Mesendoderm (in vitro differentiated cells): ENCODE measurements at regions not wholly inside any gene's neighbourhood (a gene's known extent, or its start where the extent isn't known, plus 50 kb on each side); places are given as distances from the start of the nearest gene placed in this dataset.

ENCODE experiments used
- DNase-seq: peaks from one replicate; pipeline ENCODE4 v3.0.0; 2013
- H2AK5ac ChIP-seq: 2 replicates; pipeline ENCODE4 v1.6.1; 2013; ENCODE audit warnings: low read length, inconsistent platforms
- H2BK120ac ChIP-seq: 2 replicates; pipeline ENCODE4 v1.6.1; 2013; ENCODE audit warnings: low read depth, mild to moderate bottlenecking, low read length, moderate library complexity, mixed read lengths
- H2BK15ac ChIP-seq: replicated peaks from 2 replicates; pipeline ENCODE4 v1.6.1; 2013; ENCODE audit warnings: low read depth, mild to moderate bottlenecking, moderate library complexity
- H2BK5ac ChIP-seq: 2 replicates; pipeline ENCODE4 v1.6.1; 2013; ENCODE audit warnings: low read length, inconsistent platforms
- H3K18ac ChIP-seq: 2 replicates; pipeline ENCODE4 v1.6.1; 2013; ENCODE audit warnings: mild to moderate bottlenecking, low read length, mixed read lengths
- H3K23ac ChIP-seq: one replicate; pipeline ENCODE4 v1.6.1; 2013; ENCODE audit warnings: low read length
- H3K27ac ChIP-seq: 2 replicates; pipeline ENCODE4 v1.5.1; 2013; ENCODE audit warnings: low read depth, mild to moderate bottlenecking, inconsistent platforms, low read length, moderate library complexity
- H3K27me3 ChIP-seq: 2 replicates; pipeline ENCODE4 v1.6.1; 2013; ENCODE audit warnings: low read length, control low read depth, mild to moderate bottlenecking, inconsistent platforms; ENCODE audit not compliant: insufficient read depth, poor library complexity
- H3K36me3 ChIP-seq: 2 replicates; pipeline ENCODE4 v1.6.1; 2013; ENCODE audit warnings: low read length, inconsistent platforms; ENCODE audit not compliant: control insufficient read depth, insufficient read depth
- H3K4ac ChIP-seq: one replicate; pipeline ENCODE4 v1.6.1; 2013; ENCODE audit warnings: low read depth, mild to moderate bottlenecking, low read length, moderate library complexity
- H3K4me1 ChIP-seq: 2 replicates; pipeline ENCODE4 v1.6.1; 2013; ENCODE audit warnings: low read depth, low read length, inconsistent platforms; ENCODE audit not compliant: control insufficient read depth
- H3K4me2 ChIP-seq: 2 replicates; pipeline ENCODE4 v1.6.1; 2013; ENCODE audit warnings: low read length
- H3K4me3 ChIP-seq: 2 replicates; pipeline ENCODE4 v1.5.1; 2013; ENCODE audit warnings: mild to moderate bottlenecking, low read length
- H3K56ac ChIP-seq: one replicate; pipeline ENCODE4 v1.6.1; 2013; ENCODE audit warnings: low read length
- H3K79me1 ChIP-seq: 2 replicates; pipeline ENCODE4 v1.6.1; 2013; ENCODE audit warnings: low read length, inconsistent platforms
- H3K79me2 ChIP-seq: 2 replicates; pipeline ENCODE4 v1.6.1; 2013; ENCODE audit warnings: mild to moderate bottlenecking, low read length; ENCODE audit not compliant: control insufficient read depth, insufficient read depth
- H3K9ac ChIP-seq: 2 replicates; pipeline ENCODE4 v1.6.1; 2013; ENCODE audit warnings: low read length, inconsistent platforms
- H4K5ac ChIP-seq: one replicate; pipeline ENCODE4 v1.6.1; 2013; ENCODE audit warnings: low read length
- H4K8ac ChIP-seq: one replicate; pipeline ENCODE4 v1.6.1; 2013; ENCODE audit warnings: low read depth, mild to moderate bottlenecking, control low read depth, low read length, moderate library complexity
- WGBS: extraction: QIAGEN DNeasy Blood & Tissue Kit; methylation state at CpG from one replicate; pipeline ENCODE4 v1.1.7; 2013; ENCODE audit warnings: low lambda C conversion rate, missing lambda C conversion rate; ENCODE audit not compliant: insufficient coverage; ENCODE audit errors: extremely low coverage; 5-methylcytosine and 5-hydroxymethylcytosine counted together

DNA sequence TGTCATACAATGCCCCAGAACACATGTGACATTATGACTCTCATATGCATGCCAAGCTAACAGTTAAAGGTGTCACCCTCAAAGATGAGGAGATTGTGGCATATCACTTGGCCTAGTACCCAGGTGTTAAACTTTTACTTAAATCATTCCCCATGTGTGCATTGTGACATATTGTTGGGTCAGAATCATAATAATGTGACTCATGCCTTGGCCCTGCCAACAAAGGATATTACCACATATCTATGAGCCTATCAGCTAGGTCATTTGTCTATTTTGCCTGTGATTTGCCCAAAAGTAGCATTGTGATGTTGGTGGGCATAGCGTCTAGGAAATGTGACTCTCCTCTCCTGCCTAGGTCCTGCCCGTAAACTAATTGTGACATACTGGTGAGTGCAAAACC is 1147.1 kb upstream of the AMELY start:
- no peak overlapping the region for H3K18ac ChIP-seq
- H2BK5ac ChIP-seq = no peak overlapping the region
- no peak overlapping the region for H4K8ac ChIP-seq
- no peak overlapping the region for H3K4me3 ChIP-seq
- H3K27ac ChIP-seq = no peak overlapping the region
- H2BK15ac ChIP-seq = no peak overlapping the region
- H2AK5ac ChIP-seq = no peak overlapping the region
- no peak overlapping the region for H2BK120ac ChIP-seq
- no peaks in the 10 kb centered on the region for H3K36me3 ChIP-seq
- WGBS = no CpG with 5 or more reads among the region's 2 CpGs
- no peak for DNase-seq
- no peak overlapping the region for H3K4ac ChIP-seq
- no peak overlapping the region for H3K9ac ChIP-seq
- H3K27me3 ChIP-seq = no peaks in the 10 kb centered on the region
- H3K79me2 ChIP-seq = no peaks in the 10 kb centered on the region
- H3K4me1 ChIP-seq = no peaks in the 10 kb centered on the region
- H3K79me1 ChIP-seq = no peaks in the 10 kb centered on the region
- no peak overlapping the region for H3K4me2 ChIP-seq
- no peak overlapping the region for H4K5ac ChIP-seq
- no peak overlapping the region for H3K23ac ChIP-seq
- H3K56ac ChIP-seq = no peak overlapping the region

DNA sequence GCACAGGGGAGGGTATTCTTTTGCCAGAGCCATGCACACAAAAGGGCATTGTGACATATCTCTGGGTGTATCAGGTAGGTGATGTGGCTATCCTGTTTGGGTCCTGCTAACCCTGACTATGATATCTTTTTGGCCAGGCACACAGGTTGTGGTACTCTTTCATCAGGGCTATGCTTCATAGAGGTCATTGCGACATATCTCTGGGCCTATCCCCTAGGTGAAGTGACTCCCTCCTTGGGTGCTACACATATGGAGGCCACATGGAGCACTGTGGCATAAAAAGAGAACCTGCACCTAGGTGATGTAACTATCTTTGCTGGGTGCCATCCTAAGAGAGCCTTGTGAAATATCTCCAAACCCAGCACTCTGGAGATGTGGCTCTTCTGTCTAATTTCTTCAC is 1139.8 kb upstream of the AMELY start:
- WGBS = no CpG with 5 or more reads among the region's 1 CpG
- H3K79me1 ChIP-seq = no peaks in the 10 kb centered on the region

DNA sequence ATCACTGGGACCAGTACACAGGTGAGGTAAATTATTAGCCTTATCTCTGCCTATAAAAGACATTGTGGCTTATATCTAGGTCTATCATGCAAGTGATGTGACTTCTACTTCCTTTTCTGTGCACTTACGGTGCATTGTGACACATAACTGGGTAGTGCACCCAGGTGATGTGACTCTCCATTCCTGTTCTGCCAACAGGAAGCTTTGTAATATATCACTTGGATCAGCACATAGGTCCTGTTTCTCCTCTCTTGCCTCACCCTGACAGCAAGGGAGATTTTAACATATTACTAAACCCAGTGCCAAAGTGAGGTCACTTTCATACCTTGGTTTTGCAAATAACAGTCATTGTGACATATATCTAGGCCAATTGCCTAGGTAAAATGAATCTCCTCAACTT is 1129.7 kb upstream of the AMELY start:
- no peaks in the 10 kb centered on the region for H3K27me3 ChIP-seq

More for the DNA sequence above, 1139.8 kb upstream of the AMELY start:
- Histone ChIP-seq H2BK15ac (no peak overlapping the region), H3K4me1 (no peaks in the 10 kb centered on the region), H3K4ac (no peak overlapping the region), H2BK5ac (no peak overlapping the region), H3K9ac (no peak overlapping the region), H3K36me3 (no peaks in the 10 kb centered on the region), H3K4me2 (no peak overlapping the region), H3K79me2 (no peaks in the 10 kb centered on the region), H3K23ac (no peak overlapping the region), H2BK120ac (no peak overlapping the region), H4K5ac (no peak overlapping the region), H3K27ac (no peak overlapping the region), H3K18ac (no peak overlapping the region), H3K4me3 (no peak overlapping the region), H3K56ac (no peak overlapping the region), H3K27me3 (no peaks in the 10 kb centered on the region), H2AK5ac (no peak overlapping the region), H4K8ac (no peak overlapping the region)
- no peak for DNase-seq

DNA sequence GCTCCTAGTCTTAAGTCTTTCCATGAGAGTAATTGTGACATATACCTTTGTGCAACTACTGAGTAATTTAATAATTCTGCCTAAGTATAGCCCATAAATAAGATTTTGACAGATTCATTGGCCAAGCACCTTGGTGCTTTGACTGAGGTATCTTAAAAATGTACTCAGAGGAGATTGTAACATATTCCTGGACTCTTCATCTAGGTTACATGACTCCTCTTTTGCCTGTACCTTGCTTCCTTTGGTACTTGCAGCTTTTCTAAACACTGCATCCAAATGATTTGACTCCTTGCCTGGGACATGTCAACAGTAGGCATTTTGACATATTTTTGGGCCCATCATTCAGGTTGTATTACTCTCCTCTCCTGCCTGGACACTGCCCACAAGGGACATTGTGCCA is 1125.0 kb upstream of the AMELY start:
- no peaks in the 10 kb centered on the region for H3K79me2 ChIP-seq
- H3K9ac ChIP-seq = no peak overlapping the region
- H4K5ac ChIP-seq = no peak overlapping the region
- H3K79me1 ChIP-seq = no peaks in the 10 kb centered on the region
- no peak overlapping the region for H3K27ac ChIP-seq
- H3K4me1 ChIP-seq = no peaks in the 10 kb centered on the region
- H2BK15ac ChIP-seq = no peak overlapping the region
- no peak overlapping the region for H3K4ac ChIP-seq
- no peak overlapping the region for H2BK5ac ChIP-seq
- H3K56ac ChIP-seq = no peak overlapping the region
- no peak overlapping the region for H3K4me3 ChIP-seq
- no peak overlapping the region for H3K4me2 ChIP-seq
- no peak overlapping the region for H2AK5ac ChIP-seq
- no peak overlapping the region for H3K23ac ChIP-seq
- DNase-seq = no peak
- no peak overlapping the region for H2BK120ac ChIP-seq
- no peak overlapping the region for H4K8ac ChIP-seq
- H3K27me3 ChIP-seq = no peaks in the 10 kb centered on the region
- H3K18ac ChIP-seq = no peak overlapping the region
- H3K36me3 ChIP-seq = no peaks in the 10 kb centered on the region

More for the DNA sequence above, 1129.7 kb upstream of the AMELY start:
- no peaks in the 10 kb centered on the region for H3K36me3 ChIP-seq
- H3K4me3 ChIP-seq = no peak overlapping the region
- H3K79me1 ChIP-seq = no peaks in the 10 kb centered on the region
- H2BK15ac ChIP-seq = no peak overlapping the region
- H4K8ac ChIP-seq = no peak overlapping the region
- no peak for DNase-seq
- H3K4me1 ChIP-seq = no peaks in the 10 kb centered on the region
- no peak overlapping the region for H3K56ac ChIP-seq
- no peak overlapping the region for H2BK5ac ChIP-seq
- H3K9ac ChIP-seq = no peak overlapping the region
- H3K23ac ChIP-seq = no peak overlapping the region
- H3K79me2 ChIP-seq = no peaks in the 10 kb centered on the region
- no peak overlapping the region for H3K27ac ChIP-seq
- WGBS = no CpG with 5 or more reads among the region's 1 CpG
- no peak overlapping the region for H2AK5ac ChIP-seq
- no peak overlapping the region for H2BK120ac ChIP-seq
- H3K18ac ChIP-seq = no peak overlapping the region
- H4K5ac ChIP-seq = no peak overlapping the region
- H3K4me2 ChIP-seq = no peak overlapping the region
- no peak overlapping the region for H3K4ac ChIP-seq

DNA sequence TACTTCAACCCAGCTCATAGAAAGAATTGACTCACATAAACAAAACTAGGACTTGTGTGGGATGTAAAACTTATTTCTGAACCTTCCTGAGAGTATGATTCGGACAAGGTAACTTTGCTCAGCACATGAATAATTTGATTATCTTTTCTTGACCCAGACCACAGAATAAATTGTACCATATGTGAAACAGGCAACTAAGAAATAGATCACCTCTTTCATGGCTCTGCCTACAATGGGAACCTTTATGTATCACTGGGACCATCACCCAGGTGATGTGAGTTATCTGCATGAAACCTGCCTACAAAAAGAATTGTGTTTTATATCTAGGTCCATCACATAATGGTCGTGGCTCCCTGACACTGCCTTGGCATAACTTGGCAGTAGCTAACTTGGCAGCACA is 1124.1 kb upstream of the AMELY start:
- no peak overlapping the region for H2BK5ac ChIP-seq
- no peaks in the 10 kb centered on the region for H3K79me1 ChIP-seq
- no peak overlapping the region for H2AK5ac ChIP-seq
- no peaks in the 10 kb centered on the region for H3K4me1 ChIP-seq
- no peak overlapping the region for H3K4me2 ChIP-seq
- H3K23ac ChIP-seq = no peak overlapping the region
- H3K27ac ChIP-seq = no peak overlapping the region
- H3K4me3 ChIP-seq = no peak overlapping the region
- H3K9ac ChIP-seq = no peak overlapping the region
- no peak overlapping the region for H4K8ac ChIP-seq
- no peak overlapping the region for H3K56ac ChIP-seq
- DNase-seq = no peak
- no peak overlapping the region for H2BK15ac ChIP-seq
- no peak overlapping the region for H2BK120ac ChIP-seq
- H4K5ac ChIP-seq = no peak overlapping the region
- no peak overlapping the region for H3K18ac ChIP-seq
- no peaks in the 10 kb centered on the region for H3K27me3 ChIP-seq
- H3K79me2 ChIP-seq = no peaks in the 10 kb centered on the region
- H3K36me3 ChIP-seq = no peaks in the 10 kb centered on the region
- no CpG with 5 or more reads among the region's 2 CpGs for WGBS
- no peak overlapping the region for H3K4ac ChIP-seq

DNA sequence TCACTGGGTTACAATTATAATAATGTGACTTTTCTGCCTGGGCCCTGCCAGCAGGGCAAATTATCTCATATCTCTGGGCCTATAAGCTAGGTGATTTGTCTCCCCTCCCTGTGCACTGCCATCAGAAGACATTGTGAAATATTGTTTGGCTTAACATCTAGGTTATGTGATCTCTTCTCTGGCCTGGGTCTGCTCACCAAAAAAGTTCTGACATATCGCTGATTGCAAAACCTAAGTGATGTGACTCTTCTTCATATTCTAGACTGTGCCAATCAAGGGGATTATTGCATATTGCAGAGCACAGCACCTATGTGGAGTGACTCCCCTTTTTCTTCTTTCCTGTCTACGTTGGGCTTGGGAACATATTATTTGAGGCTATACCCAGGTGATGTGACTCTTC is 1123.1 kb upstream of the AMELY start:
- Histone ChIP-seq H3K4me2 (no peak overlapping the region), H3K27ac (no peak overlapping the region), H3K9ac (no peak overlapping the region), H3K4me1 (no peaks in the 10 kb centered on the region), H2BK15ac (no peak overlapping the region), H2BK120ac (no peak overlapping the region), H2AK5ac (no peak overlapping the region), H3K79me2 (no peaks in the 10 kb centered on the region), H3K4me3 (no peak overlapping the region), H3K27me3 (no peaks in the 10 kb centered on the region), H3K4ac (no peak overlapping the region), H4K5ac (no peak overlapping the region), H4K8ac (no peak overlapping the region), H3K36me3 (no peaks in the 10 kb centered on the region), H3K18ac (no peak overlapping the region), H3K23ac (no peak overlapping the region), H2BK5ac (no peak overlapping the region), H3K56ac (no peak overlapping the region), H3K79me1 (no peaks in the 10 kb centered on the region)
- no CpG with 5 or more reads among the region's 2 CpGs for WGBS
- DNase-seq = no peak
